PC-9 (cell line): ENCODE measurements at regions not wholly inside any gene's neighbourhood (a gene's known extent, or its start where the extent isn't known, plus 50 kb on each side); places are given as distances from the start of the nearest gene placed in this dataset.

Experiments
- CTCF ChIP-seq: fragments of 200-600 bp; sonication (generic); conservative IDR thresholded peaks from 2 replicates; pipeline ENCODE4 v1.6.1; 2017; ENCODE audit warnings: mixed run types, antibody characterized with exemption, mild to moderate bottlenecking, moderate library complexity
- EZH2 ChIP-seq: fragments of 200-600 bp; sonication (generic); IDR thresholded peaks from 2 replicates; pipeline ENCODE4 v1.8.0; 2017; ENCODE audit warnings: antibody characterized with exemption, low read depth

DNA sequence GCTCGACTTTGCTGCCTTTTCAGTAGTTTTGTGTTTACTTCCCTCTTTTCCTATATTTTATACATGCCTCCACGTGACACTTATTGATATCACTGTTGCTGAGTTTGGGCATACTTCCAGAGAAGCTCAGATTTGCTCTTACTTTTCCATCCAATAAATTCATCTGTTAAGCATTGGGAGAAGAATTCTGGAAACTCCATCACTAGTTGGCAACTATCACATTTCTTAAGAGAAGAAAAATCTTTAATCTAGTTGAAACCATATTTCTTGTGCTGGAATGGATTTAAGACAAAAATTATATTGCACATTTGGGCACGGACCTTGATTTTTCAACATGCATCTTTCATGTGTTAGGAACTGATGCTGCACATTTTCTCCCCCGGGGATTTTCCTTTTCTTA, 52.6 kb upstream of the CPO start:
- TF ChIP-seq CTCF: no peak
- TF ChIP-seq EZH2: no peak
